Posterior cingulate gyrus (tissue), 11 donors: ENCODE measurements at regions not wholly inside any gene's neighbourhood (a gene's known extent, or its start where the extent isn't known, plus 50 kb on each side); places are given as distances from the start of the nearest gene placed in this dataset.

Experiments
- DNase-seq, 10 donors: peaks; one replicate each; pipeline versions ENCODE4 v3.0.0 to v3.0.0-alpha.2; 2020 to 2021; ENCODE audit warnings: mixed read lengths in 3 of 10
- intact Hi-C: fragments of 100-400 bp; cut with DNase I; formaldehyde crosslinking; loops from one replicate; pipeline ENCODE4 v1.15.1; 2023

GRCh38 chr11:70739091-70739490 lies 340.8 kb downstream of the CTTN start:
- peak in 1 of 10 donors; percentile 41 for DNase-seq

GRCh38 chr11:70739811-70740487 lies 341.6 kb downstream of the CTTN start:
- intact Hi-C loops: no loop called here
- DNase-seq: peak in 2 of 10 donors; percentile 49 to 67

More at GRCh38 chr11:70739091-70739490, 340.8 kb downstream of the CTTN start:
- intact Hi-C loops: no loop called here

GRCh38 chr11:70740488-70740851 lies 342.1 kb downstream of the CTTN start:
- peak in 2 of 10 donors; percentile 28 to 45 for DNase-seq
- intact Hi-C loops: no loop called here

GRCh38 chr11:70741085-70741484 lies 342.8 kb downstream of the CTTN start:
- DNase-seq: no peak
- intact Hi-C loops: no loop called here

- intact Hi-C loops: no loop called here
- DNase-seq: peak in 1 of 10 donors; percentile 35
These were observed 344.4 kb downstream of the CTTN start for GRCh38 chr11:70742553-70743291.

GRCh38 chr11:70743329-70743728 lies 345.0 kb downstream of the CTTN start:
- intact Hi-C loops: no loop called here
- DNase-seq: no peak

- intact Hi-C loops: no loop called here
These were observed 345.6 kb downstream of the CTTN start for GRCh38 chr11:70743941-70744351.

GRCh38 chr11:70744396-70745185 lies 346.3 kb downstream of the CTTN start:
- intact Hi-C loops: no loop called here
- peak in 1 of 10 donors; percentile 64 for DNase-seq

More at GRCh38 chr11:70743941-70744351, 345.6 kb downstream of the CTTN start:
- peak in 1 of 10 donors; percentile 75 for DNase-seq

GRCh38 chr11:70745451-70745850 lies 347.1 kb downstream of the CTTN start:
- DNase-seq: no peak

GRCh38 chr11:70745941-70746340 lies 347.6 kb downstream of the CTTN start:
- intact Hi-C loops: no loop called here
- no peak for DNase-seq

More at GRCh38 chr11:70745451-70745850, 347.1 kb downstream of the CTTN start:
- intact Hi-C loops: no loop called here

- intact Hi-C loops: no loop called here
- no peak for DNase-seq
These were observed 348.0 kb downstream of the CTTN start for GRCh38 chr11:70746351-70746750.

GRCh38 chr11:70747285-70747684 lies 349.0 kb downstream of the CTTN start:
- intact Hi-C loops: no loop called here
- no peak for DNase-seq

- intact Hi-C loops: no loop called here
- no peak for DNase-seq
These were observed 349.6 kb downstream of the CTTN start for GRCh38 chr11:70747921-70748320.

GRCh38 chr11:70751142-70751734 lies 352.9 kb downstream of the CTTN start:
- intact Hi-C loops: no loop called here
- no peak for DNase-seq

- peak; percentile 74 to 98 (median 88) for DNase-seq
- intact Hi-C loops: loop anchor here (1.0 kb wide), 1 partner anchor 288 kb away; no protein-coding TSS in a partner anchor
These were observed 357.3 kb downstream of the CTTN start for GRCh38 chr11:70755410-70756158.

- intact Hi-C loops: no loop called here
- peak in 1 of 10 donors; percentile 68 for DNase-seq
These were observed 358.0 kb downstream of the CTTN start for GRCh38 chr11:70756341-70756740.

GRCh38 chr11:70756756-70757155 lies 358.4 kb downstream of the CTTN start:
- DNase-seq: peak in 1 of 10 donors; percentile 39
- intact Hi-C loops: no loop called here

- DNase-seq: peak in 1 of 10 donors; percentile 67
- intact Hi-C loops: no loop called here
These were observed 358.9 kb downstream of the CTTN start for GRCh38 chr11:70757241-70757640.

- intact Hi-C loops: no loop called here
- peak in 1 of 10 donors; percentile 51 for DNase-seq
These were observed 359.9 kb downstream of the CTTN start for GRCh38 chr11:70758206-70758605.

- DNase-seq: peak in 1 of 10 donors; percentile 19
- intact Hi-C loops: no loop called here
These were observed 361.5 kb downstream of the CTTN start for GRCh38 chr11:70759846-70760245.
